NT2/D1 (cell line): ENCODE measurements at regions not wholly inside any gene's neighbourhood (a gene's known extent, or its start where the extent isn't known, plus 50 kb on each side); places are given as distances from the start of the nearest gene placed in this dataset.

Experiments used
- SUZ12 ChIP-seq: IDR thresholded peaks from 2 replicates; pipeline ENCODE4 v1.6.1; 2011; ENCODE audit not compliant: insufficient read length, insufficient read depth; ENCODE audit errors: extremely low read depth
- ZNF274 ChIP-seq: IDR thresholded peaks from 2 replicates; pipeline ENCODE4 v1.6.1; 2011; ENCODE audit warnings: mild to moderate bottlenecking, low read depth, low read length

- no peak for TF ChIP-seq ZNF274
- TF ChIP-seq SUZ12: no peak
Observed at GRCh38 chr1:201596101-201596868, 57.4 kb downstream of the NAV1 start.
